ENCODE measurements at regions not wholly inside any gene's neighbourhood (a gene's known extent, or its start where the extent isn't known, plus 50 kb on each side); places are given as distances from the start of the nearest gene placed in this dataset.
"Not testable (repeated sequence)": the region's sequence is repeated elsewhere in the genome, so short reads cannot be mapped to it uniquely, and the experiment has no call there.

GRCh38 chr1:55876276-55877060, 661.3 kb upstream of the USP24 start:
- Histone ChIP-seq H2AFZ (ENCODE audit: low read depth, low read length) (no peak overlapping the region), H3K9me3 (ENCODE audit: low read length) (no peaks in the 10 kb centered on the region), H3K4me3 (ENCODE audit: low read length) (no peak overlapping the region), H3K4me1 (ENCODE audit: insufficient read depth, low read length) (no peaks in the 10 kb centered on the region), H3K27me3 (ENCODE audit: insufficient read depth, low read length) (peaks cover 3% of the 10 kb centered on the region), H3K36me3 (ENCODE audit: insufficient read depth, low read length) (no peaks in the 10 kb centered on the region)

GRCh38 chr1:55870106-55870505, 654.9 kb upstream of the USP24 start:
- Histone ChIP-seq H3K4me1 (ENCODE audit: insufficient read depth, low read length) (peaks cover 10% of the 10 kb centered on the region), H3K9me3 (ENCODE audit: low read length) (no peaks in the 10 kb centered on the region), H3K36me3 (ENCODE audit: insufficient read depth, low read length) (no peaks in the 10 kb centered on the region), H2AFZ (ENCODE audit: low read depth, low read length) (no peak overlapping the region), H3K27me3 (ENCODE audit: insufficient read depth, low read length) (no peaks in the 10 kb centered on the region), H3K4me3 (ENCODE audit: low read length) (no peak overlapping the region)

- no peaks in the 10 kb centered on the region for H3K9me3 ChIP-seq (ENCODE audit: low read length)
- H3K27me3 ChIP-seq (ENCODE audit: insufficient read depth, low read length), result peaks cover 2% of the 10 kb centered on the region
- no peak overlapping the region for H3K4me3 ChIP-seq (ENCODE audit: low read length)
- H2AFZ ChIP-seq (ENCODE audit: low read depth, low read length), result no peak overlapping the region
- H3K4me1 ChIP-seq (ENCODE audit: insufficient read depth, low read length), result peaks cover 10% of the 10 kb centered on the region
- no peaks in the 10 kb centered on the region for H3K36me3 ChIP-seq (ENCODE audit: insufficient read depth, low read length)
Observed at GRCh38 chr1:55869065-55869464, 653.9 kb upstream of the USP24 start.

- Histone ChIP-seq H3K9me3 (ENCODE audit: low read length) (no peaks in the 10 kb centered on the region), H3K4me3 (ENCODE audit: low read length) (no peak overlapping the region), H2AFZ (ENCODE audit: low read depth, low read length) (no peak overlapping the region), H3K36me3 (ENCODE audit: insufficient read depth, low read length) (no peaks in the 10 kb centered on the region), H3K27me3 (ENCODE audit: insufficient read depth, low read length) (peaks cover 2% of the 10 kb centered on the region), H3K4me1 (ENCODE audit: insufficient read depth, low read length) (peaks cover 10% of the 10 kb centered on the region)
Observed at GRCh38 chr1:55868026-55868425, 652.9 kb upstream of the USP24 start.

GRCh38 chr1:55867304-55867843, 652.2 kb upstream of the USP24 start:
- Histone ChIP-seq H3K4me3 (ENCODE audit: low read length) (no peak overlapping the region), H3K9me3 (ENCODE audit: low read length) (no peaks in the 10 kb centered on the region), H2AFZ (ENCODE audit: low read depth, low read length) (no peak overlapping the region)

GRCh38 chr1:55865778-55866177, 650.6 kb upstream of the USP24 start:
- not testable (repeated sequence) for H3K4me3 ChIP-seq (ENCODE audit: low read length); H3K36me3 ChIP-seq (ENCODE audit: insufficient read depth, low read length); H3K9me3 ChIP-seq (ENCODE audit: low read length); H2AFZ ChIP-seq (ENCODE audit: low read depth, low read length); H3K4me1 ChIP-seq (ENCODE audit: insufficient read depth, low read length); H3K27me3 ChIP-seq (ENCODE audit: insufficient read depth, low read length)

More at GRCh38 chr1:55867304-55867843, 652.2 kb upstream of the USP24 start:
- H3K36me3 ChIP-seq (ENCODE audit: insufficient read depth, low read length), result no peaks in the 10 kb centered on the region
- peaks cover 2% of the 10 kb centered on the region for H3K27me3 ChIP-seq (ENCODE audit: insufficient read depth, low read length)
- H3K4me1 ChIP-seq (ENCODE audit: insufficient read depth, low read length), result peaks cover 10% of the 10 kb centered on the region

- Histone ChIP-seq H3K36me3 (ENCODE audit: insufficient read depth, low read length) (no peaks in the 10 kb centered on the region), H2AFZ (ENCODE audit: low read depth, low read length) (no peak overlapping the region), H3K9me3 (ENCODE audit: low read length) (no peaks in the 10 kb centered on the region), H3K27me3 (ENCODE audit: insufficient read depth, low read length) (peaks cover 2% of the 10 kb centered on the region), H3K4me1 (ENCODE audit: insufficient read depth, low read length) (peaks cover 8% of the 10 kb centered on the region), H3K4me3 (ENCODE audit: low read length) (no peak overlapping the region)
Observed at GRCh38 chr1:55864251-55864650, 649.1 kb upstream of the USP24 start.

GRCh38 chr1:55861676-55862340, 646.6 kb upstream of the USP24 start:
- Histone ChIP-seq H3K9me3 (ENCODE audit: low read length) (no peaks in the 10 kb centered on the region), H3K4me3 (ENCODE audit: low read length) (no peak overlapping the region), H3K36me3 (ENCODE audit: insufficient read depth, low read length) (no peaks in the 10 kb centered on the region), H3K27me3 (ENCODE audit: insufficient read depth, low read length) (peaks cover 2% of the 10 kb centered on the region), H2AFZ (ENCODE audit: low read depth, low read length) (no peak overlapping the region), H3K4me1 (ENCODE audit: insufficient read depth, low read length) (no peaks in the 10 kb centered on the region)

GRCh38 chr1:55860798-55861519, 645.8 kb upstream of the USP24 start:
- Histone ChIP-seq H2AFZ (ENCODE audit: low read depth, low read length) (no peak overlapping the region), H3K4me3 (ENCODE audit: low read length) (no peak overlapping the region), H3K27me3 (ENCODE audit: insufficient read depth, low read length) (peaks cover 2% of the 10 kb centered on the region), H3K4me1 (ENCODE audit: insufficient read depth, low read length) (no peaks in the 10 kb centered on the region), H3K9me3 (ENCODE audit: low read length) (no peaks in the 10 kb centered on the region), H3K36me3 (ENCODE audit: insufficient read depth, low read length) (no peaks in the 10 kb centered on the region)

- no peaks in the 10 kb centered on the region for H3K4me1 ChIP-seq (ENCODE audit: insufficient read depth, low read length)
- H2AFZ ChIP-seq (ENCODE audit: low read depth, low read length), result no peak overlapping the region
- H3K4me3 ChIP-seq (ENCODE audit: low read length), result no peak overlapping the region
- H3K27me3 ChIP-seq (ENCODE audit: insufficient read depth, low read length), result peaks cover 2% of the 10 kb centered on the region
- no peaks in the 10 kb centered on the region for H3K9me3 ChIP-seq (ENCODE audit: low read length)
- H3K36me3 ChIP-seq (ENCODE audit: insufficient read depth, low read length), result no peaks in the 10 kb centered on the region
Observed at GRCh38 chr1:55860326-55860725, 645.2 kb upstream of the USP24 start.

GRCh38 chr1:55854911-55855310, 639.7 kb upstream of the USP24 start:
- no peaks in the 10 kb centered on the region for H3K4me1 ChIP-seq (ENCODE audit: insufficient read depth, low read length)
- H2AFZ ChIP-seq (ENCODE audit: low read depth, low read length), result no peak overlapping the region
- H3K9me3 ChIP-seq (ENCODE audit: low read length), result no peaks in the 10 kb centered on the region
- H3K4me3 ChIP-seq (ENCODE audit: low read length), result no peak overlapping the region
- H3K36me3 ChIP-seq (ENCODE audit: insufficient read depth, low read length), result no peaks in the 10 kb centered on the region
- H3K27me3 ChIP-seq (ENCODE audit: insufficient read depth, low read length), result peaks cover 11% of the 10 kb centered on the region

GRCh38 chr1:55848906-55849305, 633.7 kb upstream of the USP24 start:
- no peak overlapping the region for H3K4me3 ChIP-seq (ENCODE audit: low read length)
- H3K27me3 ChIP-seq (ENCODE audit: insufficient read depth, low read length), result peaks cover 7% of the 10 kb centered on the region
- H2AFZ ChIP-seq (ENCODE audit: low read depth, low read length), result no peak overlapping the region
- no peaks in the 10 kb centered on the region for H3K4me1 ChIP-seq (ENCODE audit: insufficient read depth, low read length)
- no peaks in the 10 kb centered on the region for H3K36me3 ChIP-seq (ENCODE audit: insufficient read depth, low read length)
- H3K9me3 ChIP-seq (ENCODE audit: low read length), result no peaks in the 10 kb centered on the region

- peaks cover 2% of the 10 kb centered on the region for H3K27me3 ChIP-seq (ENCODE audit: insufficient read depth, low read length)
- no peak overlapping the region for H3K4me3 ChIP-seq (ENCODE audit: low read length)
- H2AFZ ChIP-seq (ENCODE audit: low read depth, low read length), result no peak overlapping the region
- no peaks in the 10 kb centered on the region for H3K36me3 ChIP-seq (ENCODE audit: insufficient read depth, low read length)
- no peaks in the 10 kb centered on the region for H3K9me3 ChIP-seq (ENCODE audit: low read length)
- H3K4me1 ChIP-seq (ENCODE audit: insufficient read depth, low read length), result no peaks in the 10 kb centered on the region
Observed at GRCh38 chr1:55846051-55846450, 630.9 kb upstream of the USP24 start.

Measured in neuron (in vitro differentiated cells).